ENCODE measurements at regions not wholly inside any gene's neighbourhood (a gene's known extent, or its start where the extent isn't known, plus 50 kb on each side); places are given as distances from the start of the nearest gene placed in this dataset.

DNA sequence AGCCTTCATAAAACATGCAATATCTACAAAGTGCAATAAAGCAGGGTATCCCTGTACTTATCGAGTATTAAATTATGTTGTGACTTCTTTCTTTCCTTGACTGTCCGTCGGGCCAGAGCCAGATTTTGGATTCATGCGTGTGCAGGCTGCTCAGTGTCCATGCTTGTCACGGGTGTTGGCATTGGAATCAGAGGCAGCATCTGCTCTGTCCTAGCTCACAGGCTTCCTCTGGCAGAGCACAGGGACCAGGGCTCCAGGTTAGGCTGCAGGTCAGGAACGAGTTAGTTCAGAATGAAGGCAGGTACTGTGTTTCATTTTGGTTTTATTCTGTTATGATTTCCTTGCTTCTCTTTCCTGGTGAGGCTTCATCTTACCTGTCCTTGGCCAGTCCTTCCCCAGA, 249.8 kb downstream of the AUH start:
- TF ChIP-seq, protein P1, sequence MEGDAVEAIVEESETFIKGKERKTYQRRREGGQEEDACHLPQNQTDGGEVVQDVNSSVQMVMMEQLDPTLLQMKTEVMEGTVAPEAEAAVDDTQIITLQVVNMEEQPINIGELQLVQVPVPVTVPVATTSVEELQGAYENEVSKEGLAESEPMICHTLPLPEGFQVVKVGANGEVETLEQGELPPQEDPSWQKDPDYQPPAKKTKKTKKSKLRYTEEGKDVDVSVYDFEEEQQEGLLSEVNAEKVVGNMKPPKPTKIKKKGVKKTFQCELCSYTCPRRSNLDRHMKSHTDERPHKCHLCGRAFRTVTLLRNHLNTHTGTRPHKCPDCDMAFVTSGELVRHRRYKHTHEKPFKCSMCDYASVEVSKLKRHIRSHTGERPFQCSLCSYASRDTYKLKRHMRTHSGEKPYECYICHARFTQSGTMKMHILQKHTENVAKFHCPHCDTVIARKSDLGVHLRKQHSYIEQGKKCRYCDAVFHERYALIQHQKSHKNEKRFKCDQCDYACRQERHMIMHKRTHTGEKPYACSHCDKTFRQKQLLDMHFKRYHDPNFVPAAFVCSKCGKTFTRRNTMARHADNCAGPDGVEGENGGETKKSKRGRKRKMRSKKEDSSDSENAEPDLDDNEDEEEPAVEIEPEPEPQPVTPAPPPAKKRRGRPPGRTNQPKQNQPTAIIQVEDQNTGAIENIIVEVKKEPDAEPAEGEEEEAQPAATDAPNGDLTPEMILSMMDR (IDR thresholded peaks at IDR 0.05) = no peak
- TF ChIP-seq POLR2A (IDR thresholded peaks at IDR 0.05) = no peak
